DND-41 (cell line): ENCODE measurements at regions not wholly inside any gene's neighbourhood (a gene's known extent, or its start where the extent isn't known, plus 50 kb on each side); places are given as distances from the start of the nearest gene placed in this dataset.

ENCODE experiments used
- EZH2 ChIP-seq: IDR thresholded peaks from 3 replicates; pipeline ENCODE4 v1.6.1; 2012; ENCODE audit warnings: borderline replicate concordance, low read depth, mild to moderate bottlenecking, moderate library complexity, low read length, inconsistent platforms; ENCODE audit not compliant: severe bottlenecking
- TF ChIP-seq, protein P1 (sequence below): IDR thresholded peaks from 2 replicates; pipeline ENCODE4 v1.5.1; 2012; ENCODE audit warnings: borderline replicate concordance, low read length, moderate library complexity, mild to moderate bottlenecking; ENCODE audit not compliant: poor library complexity, severe bottlenecking; ENCODE audit errors: extremely low read depth

DNA sequence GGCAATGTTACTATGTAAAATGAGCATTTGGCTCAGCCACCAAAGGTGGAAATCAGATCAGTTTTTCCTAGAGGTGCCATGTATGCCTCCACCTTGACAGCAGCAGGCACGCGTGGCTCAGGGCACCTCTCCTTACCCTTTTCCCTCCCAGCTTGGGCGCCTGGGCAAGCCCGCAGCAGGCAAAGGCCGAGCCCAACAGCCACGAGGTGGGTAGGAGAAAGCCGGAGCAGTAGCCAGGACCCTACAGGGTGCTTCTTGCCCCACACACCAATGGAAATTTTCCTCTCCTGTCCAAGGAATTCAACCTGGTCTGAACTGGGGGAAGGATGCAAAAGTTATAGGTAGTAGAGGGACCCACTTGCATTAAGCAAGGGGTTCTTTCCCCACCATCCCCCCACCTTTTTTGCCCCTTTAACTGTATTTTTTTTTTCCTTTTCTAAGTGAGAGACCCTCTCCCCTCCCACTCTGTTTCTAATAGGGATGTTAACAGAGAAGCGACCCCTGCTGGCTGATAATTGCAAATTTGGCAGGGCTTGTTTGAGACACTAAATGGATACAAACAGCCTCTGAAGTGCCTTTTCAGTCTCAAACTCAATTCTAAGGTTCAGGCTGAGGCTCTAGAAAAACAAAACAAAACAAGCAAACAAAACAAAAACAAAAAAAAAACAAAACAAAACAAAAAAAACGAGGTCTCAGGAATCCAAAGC lies 895.1 kb downstream of the PCDH18 start:
- TF ChIP-seq, protein P1, sequence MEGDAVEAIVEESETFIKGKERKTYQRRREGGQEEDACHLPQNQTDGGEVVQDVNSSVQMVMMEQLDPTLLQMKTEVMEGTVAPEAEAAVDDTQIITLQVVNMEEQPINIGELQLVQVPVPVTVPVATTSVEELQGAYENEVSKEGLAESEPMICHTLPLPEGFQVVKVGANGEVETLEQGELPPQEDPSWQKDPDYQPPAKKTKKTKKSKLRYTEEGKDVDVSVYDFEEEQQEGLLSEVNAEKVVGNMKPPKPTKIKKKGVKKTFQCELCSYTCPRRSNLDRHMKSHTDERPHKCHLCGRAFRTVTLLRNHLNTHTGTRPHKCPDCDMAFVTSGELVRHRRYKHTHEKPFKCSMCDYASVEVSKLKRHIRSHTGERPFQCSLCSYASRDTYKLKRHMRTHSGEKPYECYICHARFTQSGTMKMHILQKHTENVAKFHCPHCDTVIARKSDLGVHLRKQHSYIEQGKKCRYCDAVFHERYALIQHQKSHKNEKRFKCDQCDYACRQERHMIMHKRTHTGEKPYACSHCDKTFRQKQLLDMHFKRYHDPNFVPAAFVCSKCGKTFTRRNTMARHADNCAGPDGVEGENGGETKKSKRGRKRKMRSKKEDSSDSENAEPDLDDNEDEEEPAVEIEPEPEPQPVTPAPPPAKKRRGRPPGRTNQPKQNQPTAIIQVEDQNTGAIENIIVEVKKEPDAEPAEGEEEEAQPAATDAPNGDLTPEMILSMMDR: peak; percentile 50
- TF ChIP-seq EZH2: no peak
